CD14-positive monocyte (primary cell): ENCODE measurements at regions not wholly inside any gene's neighbourhood (a gene's known extent, or its start where the extent isn't known, plus 50 kb on each side); places are given as distances from the start of the nearest gene placed in this dataset.

Source experiments
- DNase-seq, 3 donors: peaks; one replicate each; pipeline ENCODE4 v3.0.0-alpha.2; 2011 to 2022
- H2AFZ ChIP-seq: 2 replicates; pipeline ENCODE4 v1.6.0; 2012; ENCODE audit warnings: mild to moderate bottlenecking, low read depth, low read length, inconsistent platforms; ENCODE audit not compliant: insufficient read depth, poor library complexity, severe bottlenecking
- H3K27ac ChIP-seq, 2 donors: 1 replicate in 1 of 2; 2 replicates in 1 of 2; pipeline ENCODE4 v1.5.1; 2012 to 2013; ENCODE audit warnings: low read length in 2 of 2, control low read depth in 1 of 2, inconsistent platforms in 1 of 2, low read depth in 1 of 2, mild to moderate bottlenecking in 1 of 2
- H3K27me3 ChIP-seq, 2 donors: one replicate each; pipeline versions ENCODE4 v1.6.0 to v1.6.1; 2011 to 2013; ENCODE audit warnings: low read length in 2 of 2; ENCODE audit not compliant: control insufficient read depth in 2 of 2, insufficient read depth in 2 of 2
- H3K36me3 ChIP-seq, 2 donors: replicated peaks in 1 of 2; 1 replicate in 1 of 2; 2 replicates in 1 of 2; pipeline versions ENCODE4 v1.5.1 to v1.6.1; 2012 to 2013; ENCODE audit warnings: low read length in 2 of 2, control low read depth in 1 of 2, inconsistent platforms in 1 of 2, mild to moderate bottlenecking in 1 of 2; ENCODE audit not compliant: insufficient read depth in 2 of 2, control insufficient read depth in 1 of 2
- H3K4me1 ChIP-seq, 2 donors: 1 replicate in 1 of 2; 2 replicates in 1 of 2; pipeline versions ENCODE4 v1.5.1 to v1.6.1; 2012 to 2013; ENCODE audit warnings: low read length in 2 of 2, control low read depth in 1 of 2, inconsistent platforms in 1 of 2, mild to moderate bottlenecking in 1 of 2, moderate library complexity in 1 of 2; ENCODE audit not compliant: insufficient read depth in 2 of 2, control insufficient read depth in 1 of 2
- H3K4me2 ChIP-seq: replicated peaks from 2 replicates; pipeline ENCODE3; 2012; ENCODE audit warnings: low read length, moderate library complexity, mild to moderate bottlenecking; ENCODE audit not compliant: poor library complexity, severe bottlenecking; ENCODE audit errors: extremely low read depth
- H3K4me3 ChIP-seq, 3 experiments: fragments of 200-600 bp in 1 of 3; sonication (generic) in 1 of 3; replicated peaks in 1 of 3; 1 replicate in 2 of 3; 2 replicates in 1 of 3; pipeline ENCODE4 v1.5.1; 2011 to 2013; ENCODE audit warnings: low read length in 3 of 3, mild to moderate bottlenecking in 3 of 3, control low read depth in 2 of 3, low read depth in 2 of 3, inconsistent platforms in 1 of 3, moderate library complexity in 1 of 3
- H3K79me2 ChIP-seq: 2 replicates; pipeline ENCODE4 v1.6.0; 2012; ENCODE audit warnings: mild to moderate bottlenecking, control low read depth, inconsistent platforms, low read length, moderate library complexity; ENCODE audit not compliant: insufficient read depth
- H3K9ac ChIP-seq: 2 replicates; pipeline ENCODE4 v1.6.0; 2017; ENCODE audit warnings: low read length, mild to moderate bottlenecking; ENCODE audit not compliant: insufficient read depth, poor library complexity, severe bottlenecking
- H3K9me3 ChIP-seq, 2 donors: replicated peaks in 1 of 2; 1 replicate in 1 of 2; 2 replicates in 1 of 2; pipeline versions ENCODE4 v1.5.1 to v1.6.1; 2012 to 2013; ENCODE audit warnings: low read length in 2 of 2, control low read depth in 1 of 2; ENCODE audit not compliant: control insufficient read depth in 1 of 2, insufficient read depth in 1 of 2
- H4K20me1 ChIP-seq: 2 replicates; pipeline ENCODE4 v1.6.0; 2012; ENCODE audit warnings: mild to moderate bottlenecking, low read length, control low read depth, moderate library complexity; ENCODE audit not compliant: insufficient read depth
- H3K27ac Mint-ChIP-seq, 7 donors: one replicate each; pipeline ENCODE4 v1.8.0; 2020; ENCODE audit warnings: mild to moderate bottlenecking in 7 of 7, mixed read lengths in 7 of 7, moderate library complexity in 6 of 7, inconsistent platforms in 2 of 7
- H3K27me3 Mint-ChIP-seq, 3 donors: one replicate each; pipeline ENCODE4 v1.8.0; 2021 to 2022; ENCODE audit warnings: low read depth in 3 of 3, mild to moderate bottlenecking in 3 of 3, mixed read lengths in 3 of 3, moderate library complexity in 3 of 3, inconsistent platforms in 1 of 3
- H3K36me3 Mint-ChIP-seq, 2 donors: one replicate each; pipeline ENCODE4 v1.8.0; 2020; ENCODE audit warnings: mixed read lengths in 2 of 2, inconsistent platforms in 1 of 2, mild to moderate bottlenecking in 1 of 2
- H3K4me1 Mint-ChIP-seq: one replicate; pipeline ENCODE4 v1.8.0; 2020; ENCODE audit warnings: mild to moderate bottlenecking, mixed read lengths
- H3K4me3 Mint-ChIP-seq, 2 donors: one replicate each; pipeline ENCODE4 v1.8.0; 2020; ENCODE audit warnings: mild to moderate bottlenecking in 2 of 2, mixed read lengths in 2 of 2, moderate library complexity in 1 of 2
- H3K9me3 Mint-ChIP-seq, 7 donors: one replicate each; pipeline ENCODE4 v1.8.0; 2020 to 2022; ENCODE audit warnings: mixed read lengths in 7 of 7, mild to moderate bottlenecking in 6 of 7, moderate library complexity in 6 of 7, inconsistent platforms in 2 of 7
- CTCF ChIP-seq: fragments of 200-600 bp; IDR thresholded peaks from one replicate; pipeline ENCODE4 v1.8.0; 2022; ENCODE audit warnings: antibody characterized with exemption, mild to moderate bottlenecking
- WGBS: methylation state at CpG from one replicate; pipeline ENCODE4 v1.1.5; 2013; ENCODE audit warnings: missing lambda C conversion rate; ENCODE audit not compliant: insufficient coverage; 5-methylcytosine and 5-hydroxymethylcytosine counted together
- intact Hi-C, 2 donors: fragments of 100-400 bp; cut with micrococcal nuclease; formaldehyde crosslinking; loops; one replicate each; pipeline versions ENCODE4 v1.15.0 to v1.15.1; 2023

GRCh38 chr3:36220173-36220572 is 160.1 kb upstream of the STAC start:
- Mint-ChIP-seq H3K4me1 (no peaks in the 10 kb centered on the region), H3K27me3 (peaks cover 0 to 2% (median 1%) of the 10 kb centered on the region in 3 donors), H3K27ac (no peak overlapping the region), H3K4me3 (no peak overlapping the region), H3K9me3 (peaks cover 0 to 4% (median 3%) of the 10 kb centered on the region in 7 donors), H3K36me3 (no peaks in the 10 kb centered on the region)
- no peak for TF ChIP-seq CTCF
- H3K36me3 ChIP-seq: no peaks in the 10 kb centered on the region
- WGBS: no CpG with 5 or more reads among the region's 2 CpGs
- no peaks in the 10 kb centered on the region for H3K4me1 ChIP-seq
- H3K4me2 ChIP-seq: no peak overlapping the region
- H3K79me2 ChIP-seq: no peaks in the 10 kb centered on the region
- H3K27me3 ChIP-seq: no peaks in the 10 kb centered on the region
- H3K27ac ChIP-seq: no peak overlapping the region
- no peak overlapping the region for H2AFZ ChIP-seq
- H3K4me3 ChIP-seq: no peak overlapping the region
- intact Hi-C loops: no loop called here
- no peak for DNase-seq
- no peak overlapping the region for H3K9ac ChIP-seq
- no peaks in the 10 kb centered on the region for H4K20me1 ChIP-seq
- peaks cover 0 to 3% of the 10 kb centered on the region in 2 donors for H3K9me3 ChIP-seq

- no peaks in the 10 kb centered on the region for H3K4me1 ChIP-seq
- Mint-ChIP-seq H3K36me3 (no peaks in the 10 kb centered on the region), H3K4me3 (no peak overlapping the region), H3K9me3 (peaks cover 0 to 7% (median 3%) of the 10 kb centered on the region in 7 donors), H3K27ac (no peak overlapping the region), H3K4me1 (no peaks in the 10 kb centered on the region), H3K27me3 (peaks cover 0 to 3% (median 1%) of the 10 kb centered on the region in 3 donors)
- H3K4me2 ChIP-seq: no peak overlapping the region
- no peak for TF ChIP-seq CTCF
- intact Hi-C loops: no loop called here
- H3K4me3 ChIP-seq: no peak overlapping the region
- no peaks in the 10 kb centered on the region for H3K27me3 ChIP-seq
- DNase-seq: no peak
- no peaks in the 10 kb centered on the region for H3K79me2 ChIP-seq
- H3K9me3 ChIP-seq: peaks cover 3 to 5% of the 10 kb centered on the region in 2 donors
- H3K27ac ChIP-seq: no peak overlapping the region
- no peaks in the 10 kb centered on the region for H3K36me3 ChIP-seq
- H4K20me1 ChIP-seq: no peaks in the 10 kb centered on the region
- H3K9ac ChIP-seq: no peak overlapping the region
- no peak overlapping the region for H2AFZ ChIP-seq
Measured at GRCh38 chr3:36221975-36222374, 158.3 kb upstream of the STAC start.
